ENCODE measurements at regions not wholly inside any gene's neighbourhood (a gene's known extent, or its start where the extent isn't known, plus 50 kb on each side); places are given as distances from the start of the nearest gene placed in this dataset.

- TF ChIP-seq EZH2 (optimal IDR thresholded peaks at IDR 0.05; ENCODE audit: low read depth, low read length), result no peak
- TF ChIP-seq CTCF (IDR thresholded peaks at IDR 0.05; ENCODE audit: low read length), result no peak
Observed at GRCh38 chr20:18943542-18943941, 130.0 kb downstream of the SCP2D1 start.

All from MM.1S (cell line).